Astrocyte of the cerebellum (primary cell): ENCODE measurements at regions not wholly inside any gene's neighbourhood (a gene's known extent, or its start where the extent isn't known, plus 50 kb on each side); places are given as distances from the start of the nearest gene placed in this dataset.
A peak's percentile ranks its signal among the peaks of the same experiment; 100 is the strongest.

Source experiments
- DNase-seq: peaks from one replicate; pipeline ENCODE4 v3.0.0-alpha.2; 2011; ENCODE audit warnings: low read depth
- H3K4me3 ChIP-seq: 2 replicates; pipeline ENCODE4 v1.5.1; 2011; ENCODE audit warnings: mild to moderate bottlenecking, low read depth, low read length, moderate library complexity
- in situ Hi-C: cut with HindIII; loops from 2 replicates; pipeline ENCODE4 v1.10.0; 2017; ENCODE audit warnings: low sequenced_read_pairs
- TF ChIP-seq, protein P1 (sequence below): IDR thresholded peaks from 2 replicates; pipeline ENCODE4 v1.5.1; 2012; ENCODE audit warnings: low read length, low read depth, moderate library complexity, mild to moderate bottlenecking; ENCODE audit errors: missing control alignments

DNA sequence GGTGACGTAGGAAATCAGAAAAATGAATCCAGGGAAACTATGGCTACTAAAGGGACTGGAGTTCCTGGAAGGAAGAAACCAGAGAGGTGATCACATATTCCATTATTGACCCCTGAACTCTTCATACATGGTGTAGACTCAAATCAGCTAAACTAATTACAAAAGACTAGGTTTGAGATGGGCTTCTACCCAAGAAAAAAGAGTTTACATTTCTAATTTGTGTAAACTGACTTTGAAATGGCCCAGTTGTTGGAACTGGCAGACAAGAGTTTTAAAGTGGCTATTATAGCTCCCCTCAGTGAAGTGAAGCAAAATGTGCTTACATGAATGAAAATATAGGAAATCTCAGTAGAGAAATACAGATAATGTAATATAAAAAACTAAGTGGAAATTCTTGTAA, 1619.4 kb upstream of the SEL1L start:
- H3K4me3 ChIP-seq: no peak overlapping the region
- no peak for DNase-seq
- in situ Hi-C loops: no loop called here
- TF ChIP-seq, protein P1, sequence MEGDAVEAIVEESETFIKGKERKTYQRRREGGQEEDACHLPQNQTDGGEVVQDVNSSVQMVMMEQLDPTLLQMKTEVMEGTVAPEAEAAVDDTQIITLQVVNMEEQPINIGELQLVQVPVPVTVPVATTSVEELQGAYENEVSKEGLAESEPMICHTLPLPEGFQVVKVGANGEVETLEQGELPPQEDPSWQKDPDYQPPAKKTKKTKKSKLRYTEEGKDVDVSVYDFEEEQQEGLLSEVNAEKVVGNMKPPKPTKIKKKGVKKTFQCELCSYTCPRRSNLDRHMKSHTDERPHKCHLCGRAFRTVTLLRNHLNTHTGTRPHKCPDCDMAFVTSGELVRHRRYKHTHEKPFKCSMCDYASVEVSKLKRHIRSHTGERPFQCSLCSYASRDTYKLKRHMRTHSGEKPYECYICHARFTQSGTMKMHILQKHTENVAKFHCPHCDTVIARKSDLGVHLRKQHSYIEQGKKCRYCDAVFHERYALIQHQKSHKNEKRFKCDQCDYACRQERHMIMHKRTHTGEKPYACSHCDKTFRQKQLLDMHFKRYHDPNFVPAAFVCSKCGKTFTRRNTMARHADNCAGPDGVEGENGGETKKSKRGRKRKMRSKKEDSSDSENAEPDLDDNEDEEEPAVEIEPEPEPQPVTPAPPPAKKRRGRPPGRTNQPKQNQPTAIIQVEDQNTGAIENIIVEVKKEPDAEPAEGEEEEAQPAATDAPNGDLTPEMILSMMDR: no peak

DNA sequence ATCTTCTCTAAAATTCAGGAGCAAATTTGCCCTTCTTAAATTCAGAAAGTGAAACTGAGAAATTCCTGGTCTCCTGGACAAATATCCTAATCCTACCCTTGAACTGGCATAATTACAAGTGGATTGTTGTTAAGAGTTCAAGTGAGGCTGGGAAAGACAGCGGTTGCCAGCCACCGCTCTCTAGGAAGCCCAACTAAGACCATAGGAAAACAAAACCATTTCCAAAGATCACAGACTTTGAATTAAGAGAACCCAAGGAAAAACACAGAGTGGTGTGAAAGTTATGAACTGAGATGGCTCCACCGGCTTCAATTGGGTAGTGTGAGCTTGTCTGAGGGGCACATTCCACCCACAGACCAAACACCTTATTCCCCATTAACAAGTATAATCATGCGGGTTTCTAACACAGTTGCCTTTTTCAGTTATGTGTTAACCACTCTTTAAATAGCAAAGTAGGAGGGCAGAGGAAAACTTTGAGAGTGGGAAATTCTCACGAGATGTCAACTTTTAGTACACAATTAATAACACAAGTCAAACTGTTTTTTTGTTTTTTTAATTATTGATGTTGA, 1628.8 kb upstream of the SEL1L start:
- H3K4me3 ChIP-seq: no peak overlapping the region
- in situ Hi-C loops: no loop called here
- TF ChIP-seq, protein P1: no peak
- DNase-seq: peak; percentile 33

DNA sequence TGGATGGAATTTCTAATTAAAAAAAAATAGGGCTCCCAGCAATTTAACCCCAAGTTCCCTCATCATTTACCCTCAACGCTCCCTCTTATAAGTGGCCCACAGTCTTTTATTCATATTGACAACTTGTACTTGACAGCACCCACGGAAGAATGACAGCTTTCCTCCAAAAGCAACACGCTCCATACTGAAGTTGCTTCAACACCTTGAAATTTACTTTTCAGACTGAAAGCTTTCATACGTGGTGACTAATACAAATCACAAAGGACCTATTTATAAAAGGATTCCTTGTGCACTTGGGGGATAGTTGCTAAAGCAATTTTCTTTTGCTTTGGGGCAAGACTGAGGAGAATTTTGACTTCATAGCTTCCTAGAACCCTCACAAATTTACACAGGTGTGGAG, 1629.4 kb upstream of the SEL1L start:
- in situ Hi-C loops: no loop called here
- TF ChIP-seq, protein P1: no peak
- no peak for DNase-seq
- no peak overlapping the region for H3K4me3 ChIP-seq

DNA sequence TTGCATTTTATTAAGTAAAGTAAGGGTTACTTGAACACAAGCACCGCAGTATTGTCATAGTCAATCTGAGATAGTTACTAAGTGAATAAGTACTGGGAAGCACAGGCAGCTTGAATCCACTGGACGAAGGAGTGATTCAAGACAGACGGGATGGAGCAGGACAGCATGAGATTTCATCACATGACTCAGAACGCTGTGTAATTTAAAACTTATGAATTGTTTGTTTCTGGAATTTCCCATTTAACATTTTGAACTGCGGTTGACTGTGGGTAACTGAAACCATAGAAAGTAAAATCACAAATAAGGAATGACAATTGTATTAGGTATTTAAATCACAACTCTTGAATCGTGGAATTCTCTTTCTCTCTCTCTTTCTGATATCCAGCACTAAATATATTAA, 1630.4 kb upstream of the SEL1L start:
- TF ChIP-seq, protein P1: no peak
- DNase-seq: peak; percentile 49
- H3K4me3 ChIP-seq: no peak overlapping the region
- in situ Hi-C loops: no loop called here

DNA sequence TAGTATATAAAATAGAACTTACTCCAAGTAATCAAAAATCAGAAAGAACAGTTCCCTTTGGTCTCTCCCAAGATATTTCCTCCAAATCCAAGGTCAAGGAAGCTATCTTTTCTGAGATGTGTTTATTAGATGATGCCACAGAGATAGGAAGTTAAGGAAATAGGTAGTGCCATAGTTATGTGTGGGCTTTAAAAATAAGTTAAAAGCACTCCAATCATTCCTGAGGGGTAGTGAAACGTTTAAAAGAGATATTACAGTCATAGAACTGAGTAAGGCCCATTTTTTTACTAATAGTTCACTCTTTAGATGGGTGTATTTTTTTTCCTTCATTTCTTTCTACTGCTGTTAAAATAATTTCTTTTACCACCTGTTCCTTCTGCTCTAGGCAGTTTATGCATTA, 1630.9 kb upstream of the SEL1L start:
- no peak overlapping the region for H3K4me3 ChIP-seq
- DNase-seq: no peak
- TF ChIP-seq, protein P1: no peak
- in situ Hi-C loops: no loop called here

DNA sequence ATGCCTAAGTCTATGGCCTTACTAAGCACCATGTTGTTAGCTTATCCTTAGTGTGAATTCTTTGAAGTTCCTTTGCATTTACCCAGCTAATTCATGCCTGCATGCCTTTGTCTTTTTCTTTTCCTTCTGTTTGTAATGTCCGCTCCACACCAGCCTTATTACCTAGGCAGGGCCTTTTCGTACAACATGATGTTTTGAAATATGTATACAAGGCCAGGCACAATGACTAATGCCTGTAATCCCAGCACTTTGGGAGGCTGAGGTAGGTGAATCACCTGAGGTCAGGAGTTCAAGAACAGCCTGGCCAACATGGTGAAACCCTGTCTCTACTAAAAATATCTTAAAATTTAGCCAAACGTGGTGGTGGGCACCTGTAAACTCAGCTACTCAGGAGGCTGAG, 1636.5 kb upstream of the SEL1L start:
- in situ Hi-C loops: no loop called here
- H3K4me3 ChIP-seq: no peak overlapping the region
- no peak for DNase-seq
- TF ChIP-seq, protein P1: no peak

DNA sequence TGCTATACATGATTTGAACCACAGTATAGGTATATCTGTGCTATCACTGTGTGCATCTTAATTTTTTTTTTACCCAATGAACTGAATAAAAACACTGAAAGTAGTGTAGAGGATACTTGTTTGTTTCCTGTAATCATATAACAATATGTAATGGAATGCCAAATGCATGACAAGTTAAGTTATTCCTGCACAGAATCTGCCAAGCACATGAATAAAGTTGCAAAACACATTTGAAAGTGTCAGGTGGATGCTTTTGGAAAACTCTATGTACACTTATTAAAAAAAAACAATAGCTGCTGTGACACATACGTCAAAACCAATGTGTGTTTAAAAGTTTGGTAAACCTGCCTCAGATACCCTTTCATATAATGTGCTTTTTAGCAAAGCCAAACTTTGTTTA, 1638.1 kb upstream of the SEL1L start:
- DNase-seq: no peak
- in situ Hi-C loops: no loop called here
- TF ChIP-seq, protein P1: no peak
- no peak overlapping the region for H3K4me3 ChIP-seq
